GM18507 (cell line): ENCODE measurements at regions not wholly inside any gene's neighbourhood (a gene's known extent, or its start where the extent isn't known, plus 50 kb on each side); places are given as distances from the start of the nearest gene placed in this dataset.

Experiments
- DNase-seq: peaks from one replicate; pipeline ENCODE4 v3.0.0; 2011; ENCODE audit warnings: low read depth; ENCODE audit not compliant: insufficient read length; ENCODE audit errors: extremely low spot score
- FAIRE-seq: peaks from 2 replicates; lab custom pipeline; 2011; peaks lifted over from hg19 to GRCh38; lab: Jason Lieb, UNC

DNA sequence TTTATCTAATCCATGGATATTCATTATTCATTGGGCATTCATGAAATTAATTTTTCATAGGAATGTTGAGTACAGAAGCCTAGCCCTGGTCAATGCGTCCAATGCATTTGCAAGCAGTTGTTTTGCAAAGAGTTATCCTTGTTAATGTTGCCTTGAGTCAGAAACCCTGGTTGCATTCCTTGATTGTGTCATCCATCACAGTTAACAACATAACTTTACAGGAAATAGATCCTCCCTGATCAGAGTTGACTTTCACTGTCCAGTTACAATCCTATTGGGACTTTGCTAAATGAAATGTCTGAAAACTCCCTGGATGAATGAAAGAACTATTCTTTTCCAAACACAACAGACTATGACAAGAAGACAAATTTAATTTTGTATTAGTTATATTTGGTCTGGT is 924.3 kb upstream of the SLIT2 start:
- DNase-seq (no peak), FAIRE-seq (no peak)

DNA sequence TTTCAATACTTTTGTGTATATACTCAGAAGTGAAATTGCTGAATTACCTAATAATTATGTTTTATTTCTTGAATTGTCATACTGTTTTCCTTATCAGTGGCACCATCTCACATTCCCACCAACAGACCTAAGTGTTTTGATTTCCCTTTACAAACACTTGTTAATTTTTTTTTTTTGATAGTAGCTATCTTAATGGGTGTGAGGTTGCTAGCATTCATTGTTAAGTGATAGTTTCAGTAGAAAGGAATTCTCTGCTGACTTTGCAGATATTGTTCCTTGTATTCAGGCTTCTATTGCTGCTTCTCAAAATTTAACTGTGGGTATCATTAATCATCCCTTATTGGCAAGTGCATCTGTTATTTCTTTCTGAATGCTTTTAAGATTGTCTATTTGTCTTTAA is 927.5 kb upstream of the SLIT2 start:
- DNase-seq (no peak), FAIRE-seq (no peak)

DNA sequence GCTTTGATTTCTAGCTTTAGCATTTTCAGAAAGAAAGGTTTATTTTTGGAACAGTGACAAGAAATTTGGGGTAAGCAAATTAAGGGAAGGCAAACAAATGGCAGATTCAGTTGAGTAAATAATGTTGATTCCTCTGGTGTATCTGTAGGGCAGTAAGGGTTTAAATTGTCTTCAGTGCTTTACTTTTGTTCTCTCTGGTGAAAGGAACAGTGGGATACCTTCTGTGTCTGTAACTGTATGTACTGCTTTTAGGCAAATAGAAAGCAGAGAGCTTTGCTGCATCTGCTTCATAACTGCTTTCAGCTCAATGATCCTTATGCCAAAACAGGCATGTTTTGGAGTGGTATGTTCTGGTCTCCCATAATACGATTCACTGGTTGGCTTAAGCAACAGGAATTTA is 932.1 kb upstream of the SLIT2 start:
- FAIRE-seq, result no peak
- no peak for DNase-seq

DNA sequence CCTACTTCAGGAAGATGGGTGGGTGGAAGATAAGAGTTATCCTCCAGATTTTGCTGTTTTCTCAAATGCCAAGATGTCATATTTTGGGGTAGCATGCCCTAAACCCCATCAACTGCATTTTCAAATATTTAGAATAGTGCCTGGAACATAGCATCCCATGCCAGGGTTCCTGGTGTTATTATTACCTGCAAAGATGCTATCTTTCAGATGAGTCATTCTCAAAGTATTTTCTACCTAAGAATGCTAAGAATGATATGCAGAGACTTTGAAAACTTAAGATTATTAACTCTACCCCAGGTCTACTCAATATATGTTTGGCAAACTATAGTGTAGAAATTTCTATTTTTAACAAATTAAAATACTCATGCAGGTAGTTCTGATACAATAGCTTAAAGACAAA is 934.3 kb upstream of the SLIT2 start:
- no peak for DNase-seq
- no peak for FAIRE-seq

DNA sequence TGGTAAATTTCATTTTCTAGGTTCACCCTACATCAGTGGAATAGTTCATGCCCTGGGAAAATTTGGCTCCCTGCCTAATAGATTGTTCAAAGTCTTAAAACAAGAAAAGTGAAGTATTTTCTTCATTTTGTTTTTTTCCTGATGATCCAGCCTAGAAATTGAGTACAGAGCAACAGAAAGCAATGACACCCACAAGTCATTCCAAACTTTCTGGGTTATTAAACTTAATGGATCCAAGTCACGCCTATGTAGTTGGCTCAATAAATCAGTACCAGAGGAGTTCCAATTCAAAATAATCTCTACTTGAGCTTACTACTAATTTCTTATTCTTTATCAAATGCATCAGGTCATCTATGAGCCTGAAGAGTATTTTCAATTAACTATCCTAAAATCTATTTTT is 937.6 kb upstream of the SLIT2 start:
- DNase-seq (no peak), FAIRE-seq (no peak)

DNA sequence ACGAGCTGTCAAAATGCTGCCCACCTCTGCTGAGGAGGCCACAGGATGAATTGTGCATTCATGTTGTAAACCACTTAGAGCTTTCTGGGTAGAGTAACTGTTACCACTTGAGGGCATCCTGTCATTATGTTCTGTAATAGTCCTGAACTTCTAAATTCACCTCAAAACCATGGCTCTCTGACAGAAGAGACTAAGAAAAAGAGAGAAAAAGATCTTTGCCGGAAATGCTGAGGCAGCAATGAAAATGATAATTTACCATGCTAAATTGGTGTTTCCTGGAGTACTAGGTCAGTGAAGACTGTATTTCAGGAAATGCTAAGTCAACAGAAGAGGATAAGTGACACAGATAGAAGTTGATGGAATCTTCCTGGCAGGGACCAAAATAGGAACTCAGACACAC is 942.3 kb upstream of the SLIT2 start:
- no peak for DNase-seq
- no peak for FAIRE-seq

DNA sequence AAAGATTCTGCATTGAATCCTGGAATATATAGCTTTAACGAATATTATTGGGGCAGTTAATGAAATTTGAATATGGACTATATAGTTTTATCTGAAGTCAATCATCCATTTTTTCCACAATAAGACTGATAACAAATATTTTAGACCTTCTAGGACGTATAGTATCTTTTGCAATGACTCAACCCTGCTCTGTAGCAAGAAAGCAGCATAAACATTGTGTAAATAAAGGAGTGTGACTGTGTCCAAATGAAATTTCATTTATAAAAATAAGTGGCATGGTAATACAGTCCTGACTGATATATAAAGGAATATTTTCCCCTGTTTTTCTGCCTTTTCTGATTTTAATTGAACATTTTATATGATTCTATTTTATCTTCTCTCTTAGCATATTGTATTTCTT is 947.7 kb upstream of the SLIT2 start:
- no peak for DNase-seq
- FAIRE-seq, result no peak

DNA sequence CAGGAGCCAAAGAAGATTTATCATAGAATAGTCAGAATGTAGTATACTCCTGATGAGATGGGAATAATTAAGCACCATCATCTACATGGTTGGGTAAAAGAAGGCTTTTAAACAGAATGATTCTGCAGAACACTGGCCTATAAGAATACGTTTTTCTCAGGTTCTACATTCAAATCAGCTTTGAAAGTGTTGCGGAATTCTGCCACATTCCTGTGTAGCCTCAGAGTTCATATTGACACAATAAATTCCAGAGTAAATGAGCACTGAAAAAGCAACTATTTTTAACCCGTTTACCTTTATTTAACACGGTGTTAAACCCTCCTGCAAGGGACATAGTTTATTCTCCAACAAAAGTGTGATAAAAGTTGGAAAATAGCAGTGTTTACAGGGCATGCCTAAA is 950.2 kb upstream of the SLIT2 start:
- DNase-seq, result no peak
- FAIRE-seq, result no peak

DNA sequence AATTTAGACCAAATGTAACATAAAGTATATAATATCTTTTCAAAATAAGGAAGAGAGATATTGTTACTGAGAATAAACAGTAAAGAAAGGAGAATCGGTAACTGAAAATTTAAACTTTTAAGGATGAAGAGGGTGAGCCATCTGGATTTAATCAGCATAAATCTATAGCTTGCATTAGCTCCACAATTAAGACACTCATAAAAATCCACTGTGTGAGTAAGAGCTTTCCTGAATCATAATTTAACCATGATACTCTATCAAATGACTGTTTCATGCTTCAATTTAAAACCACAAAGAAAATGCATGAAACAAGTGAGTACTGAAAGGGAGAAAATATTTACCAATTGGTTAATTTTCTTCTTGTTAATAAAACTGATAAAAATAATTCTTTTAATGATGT is 951.5 kb upstream of the SLIT2 start:
- DNase-seq, result no peak
- FAIRE-seq, result no peak

DNA sequence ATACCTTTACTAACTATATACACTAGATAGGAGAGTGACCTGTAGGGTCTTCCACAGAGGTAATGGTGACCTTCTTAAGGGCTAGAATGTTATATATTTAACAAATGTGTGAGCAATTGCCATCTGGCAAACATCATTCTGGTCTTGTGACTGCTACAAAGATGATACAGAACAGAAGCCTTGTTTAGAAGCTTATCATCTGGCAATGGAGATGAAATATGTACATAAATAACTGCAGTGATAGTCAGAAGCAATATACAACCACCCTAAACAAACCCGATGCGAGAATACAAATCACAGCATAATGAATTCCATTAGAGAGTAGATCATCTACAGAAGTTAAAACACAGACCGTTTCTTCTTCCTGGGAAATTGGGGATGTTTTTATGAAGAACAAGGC is 952.7 kb upstream of the SLIT2 start:
- DNase-seq, result no peak

DNA sequence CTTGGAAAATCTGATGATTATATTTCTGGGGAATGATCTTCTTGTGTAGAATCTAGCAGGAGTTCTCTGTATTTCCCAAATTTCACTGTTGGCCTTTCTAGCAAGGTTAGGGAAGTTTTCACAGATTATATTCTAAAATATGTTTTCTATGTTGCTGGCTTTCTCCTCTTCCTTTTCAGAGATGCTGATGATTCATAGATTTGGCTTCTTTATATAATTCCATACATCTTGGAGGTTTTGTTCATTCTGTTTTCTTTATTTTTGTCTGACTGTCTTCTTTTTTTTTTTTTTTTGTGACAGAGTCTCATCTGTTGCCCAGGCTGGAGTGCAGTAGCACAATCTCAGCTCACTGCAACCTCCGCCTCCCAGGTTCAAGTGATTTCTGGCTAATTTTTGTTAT is 957.9 kb upstream of the SLIT2 start:
- FAIRE-seq (no peak), DNase-seq (no peak)

More for the DNA sequence above, 952.7 kb upstream of the SLIT2 start:
- no peak for FAIRE-seq

DNA sequence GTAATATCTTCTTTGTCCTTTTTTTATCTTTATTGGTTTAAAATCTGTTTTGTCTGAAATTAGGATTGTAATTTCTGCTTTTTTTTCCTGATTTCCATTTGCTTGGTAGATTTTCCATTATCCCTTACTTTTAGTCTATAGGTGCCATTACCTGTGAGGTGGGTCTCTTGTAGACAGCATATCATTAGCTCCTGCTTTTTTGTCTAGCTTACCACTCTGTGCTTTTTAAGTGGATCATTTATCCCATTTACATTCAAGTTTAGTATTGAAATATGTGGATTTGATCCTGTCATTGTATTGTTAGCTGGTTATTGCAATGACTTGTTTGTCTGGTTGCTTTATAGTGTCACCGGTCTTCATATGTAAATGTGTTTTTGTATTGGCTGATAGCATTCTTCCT is 958.6 kb upstream of the SLIT2 start:
- DNase-seq, result no peak
- FAIRE-seq, result no peak

DNA sequence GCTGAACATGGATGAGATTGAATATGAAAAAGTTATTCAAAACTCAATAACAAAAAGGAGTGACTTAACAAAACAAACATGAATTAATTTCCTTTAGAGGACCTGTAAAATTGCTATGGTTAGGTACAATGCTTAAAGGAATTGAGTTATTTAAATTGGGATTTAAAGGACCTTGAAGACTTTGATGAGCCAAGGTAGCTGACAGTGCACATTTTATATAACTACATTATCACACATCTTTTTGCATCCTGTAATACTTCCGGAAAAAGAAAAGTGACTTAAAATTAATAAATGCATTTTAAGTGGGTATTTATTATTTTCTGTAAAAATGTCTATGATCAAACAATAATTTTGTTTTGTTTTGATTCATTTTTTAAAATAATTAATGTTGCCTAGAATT is 964.8 kb upstream of the SLIT2 start:
- DNase-seq (no peak), FAIRE-seq (no peak)

DNA sequence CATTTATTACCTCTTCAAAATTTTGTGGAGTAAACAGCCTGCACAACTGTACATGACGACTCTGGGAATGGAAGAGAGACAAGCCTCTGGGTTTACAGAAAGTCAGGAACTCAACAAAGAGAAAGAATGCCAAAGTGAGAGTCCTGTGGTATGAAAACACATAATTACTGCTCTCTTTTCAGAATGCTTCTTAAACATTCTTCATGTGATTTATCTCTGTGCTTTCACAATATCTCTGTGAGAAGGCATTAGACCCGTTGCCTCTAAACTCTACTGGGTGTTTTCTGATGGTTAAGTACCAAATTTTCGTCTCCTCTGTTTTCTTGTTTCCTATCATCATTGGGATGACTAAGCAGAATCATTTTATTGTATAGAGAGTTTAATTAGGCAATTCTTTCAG is 966.6 kb upstream of the SLIT2 start:
- FAIRE-seq (no peak), DNase-seq (no peak)

DNA sequence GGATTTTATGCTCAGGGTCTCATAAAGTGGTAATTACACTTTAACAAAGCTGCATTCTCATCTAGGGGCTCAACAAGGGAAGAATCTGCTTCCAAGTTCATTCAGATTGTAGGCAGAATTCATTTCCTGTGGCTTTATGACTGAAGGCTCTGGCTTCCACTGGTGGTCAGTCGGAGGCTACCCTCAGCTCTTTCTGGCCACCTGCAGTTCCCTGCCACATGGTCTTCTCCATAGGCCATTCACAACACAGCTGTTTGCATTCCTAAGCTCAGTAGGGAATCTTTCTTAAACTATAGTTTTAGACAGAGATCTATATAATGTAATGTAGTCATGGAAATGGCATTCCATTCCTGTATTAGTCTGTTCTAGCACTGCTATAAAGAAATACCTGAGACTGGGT is 973.0 kb upstream of the SLIT2 start:
- FAIRE-seq, result no peak
- no peak for DNase-seq

DNA sequence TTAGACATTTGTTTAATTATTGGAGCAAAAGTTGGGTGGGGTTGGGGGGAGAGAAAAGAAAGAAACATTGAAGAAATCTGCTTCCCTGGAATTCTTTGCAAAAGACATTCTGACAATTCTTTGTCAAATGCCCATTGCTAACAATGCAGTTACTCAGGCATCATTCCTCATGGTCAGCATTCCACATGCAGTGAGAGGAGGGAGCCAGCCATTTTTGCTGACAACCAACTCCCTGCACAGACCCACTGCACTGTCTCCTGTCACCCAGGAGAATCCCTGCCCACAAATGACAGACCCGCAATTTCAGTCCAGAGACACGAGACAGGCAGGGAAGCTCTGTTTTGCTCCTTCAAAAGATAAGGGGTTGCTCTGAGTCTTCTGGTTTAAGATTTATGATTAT is 985.1 kb upstream of the SLIT2 start:
- no peak for FAIRE-seq
- DNase-seq, result no peak

DNA sequence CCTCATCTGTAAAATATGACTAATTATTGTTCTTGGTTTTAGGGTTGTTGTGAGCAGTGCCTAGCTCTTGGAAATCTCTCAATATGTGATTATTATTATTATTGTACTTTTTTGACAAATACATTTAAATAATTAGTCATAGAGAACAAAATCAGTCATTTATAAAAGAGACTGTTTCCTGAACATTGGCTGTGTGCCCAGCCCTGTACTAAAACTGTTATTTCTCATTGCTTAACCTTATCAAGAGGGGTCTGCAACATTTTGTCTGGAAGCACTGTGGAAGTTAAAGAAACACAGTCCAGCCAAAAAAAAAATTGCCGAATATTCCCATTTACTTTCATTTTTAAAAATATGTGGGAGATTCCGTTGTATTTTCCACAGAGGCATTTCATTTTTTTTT is 989.2 kb upstream of the SLIT2 start:
- FAIRE-seq (no peak), DNase-seq (no peak)

DNA sequence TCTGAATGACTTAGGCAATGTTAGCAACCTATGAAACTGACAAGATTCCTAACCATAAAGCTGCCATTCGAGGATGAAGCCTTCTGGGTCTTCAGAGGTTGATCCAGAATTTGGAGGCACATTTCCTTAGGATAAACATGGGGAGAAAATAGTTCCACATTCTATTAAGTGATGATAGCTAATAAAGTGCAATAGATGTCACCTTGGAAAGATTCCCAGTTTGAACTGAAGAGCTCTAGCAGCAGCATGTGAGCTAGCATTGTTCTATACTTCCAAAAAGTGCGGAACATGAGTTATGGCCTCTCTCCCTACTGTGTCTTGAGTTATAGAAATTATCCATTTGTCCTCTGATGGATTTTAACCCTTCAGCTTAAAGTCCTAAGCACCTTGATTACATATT is 991.4 kb upstream of the SLIT2 start:
- DNase-seq (no peak), FAIRE-seq (no peak)

DNA sequence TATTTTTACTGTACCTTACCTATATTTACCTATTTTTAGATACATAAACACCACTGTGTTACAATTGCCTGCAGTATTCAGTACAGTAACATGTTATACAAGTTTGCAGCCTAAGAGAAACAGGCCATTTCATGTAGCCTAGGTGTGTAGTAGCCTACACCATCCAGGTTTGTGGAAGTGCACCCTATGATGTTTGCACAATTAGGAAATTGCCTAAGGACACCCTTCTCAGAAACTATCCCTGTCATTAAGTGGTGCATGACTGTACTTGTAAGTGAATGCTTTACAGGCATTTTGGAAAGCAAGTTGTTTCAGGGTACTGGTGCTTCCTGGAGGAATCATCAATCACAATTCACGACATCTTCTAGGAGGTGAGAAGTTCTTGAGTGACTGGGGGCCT is 991.8 kb upstream of the SLIT2 start:
- no peak for DNase-seq
- no peak for FAIRE-seq

DNA sequence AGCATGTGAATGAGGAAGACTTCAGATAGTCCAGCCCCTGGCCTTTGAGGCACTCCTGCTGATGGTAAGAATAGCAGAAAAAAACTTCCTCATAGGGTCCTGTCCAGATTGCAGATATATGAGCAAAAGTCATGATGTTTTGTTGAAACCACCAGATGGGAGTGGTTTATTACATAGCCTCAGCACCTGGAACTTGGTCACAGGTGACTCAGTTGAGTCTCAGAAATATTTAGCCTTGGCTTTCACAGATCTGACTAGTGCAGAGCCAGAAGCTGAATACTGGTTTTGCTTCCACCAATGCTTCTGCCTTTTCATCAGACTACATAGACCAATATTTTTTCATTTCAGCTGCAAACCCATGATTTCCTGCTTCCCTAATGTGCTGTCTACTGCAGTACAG is 994.9 kb upstream of the SLIT2 start:
- FAIRE-seq (no peak), DNase-seq (no peak)

DNA sequence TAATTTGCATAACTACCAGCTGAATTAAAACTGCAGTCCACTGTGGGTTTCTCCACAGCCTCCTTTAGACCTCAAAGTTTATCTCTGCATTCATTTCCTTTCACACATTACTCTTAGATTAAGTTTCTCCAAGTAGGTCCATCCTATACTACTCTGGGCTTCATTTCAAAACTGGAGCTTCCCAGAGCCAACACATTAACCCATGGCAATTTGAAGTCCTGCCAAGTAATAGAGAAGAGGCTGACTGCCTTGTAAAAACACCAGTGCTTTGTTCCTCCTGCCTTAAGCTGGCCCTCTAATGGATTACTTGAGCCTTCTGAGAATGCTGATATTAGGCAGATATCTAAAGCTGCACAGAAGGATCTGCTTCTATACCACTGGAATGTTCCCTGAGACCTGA is 997.2 kb upstream of the SLIT2 start:
- DNase-seq (no peak), FAIRE-seq (no peak)

DNA sequence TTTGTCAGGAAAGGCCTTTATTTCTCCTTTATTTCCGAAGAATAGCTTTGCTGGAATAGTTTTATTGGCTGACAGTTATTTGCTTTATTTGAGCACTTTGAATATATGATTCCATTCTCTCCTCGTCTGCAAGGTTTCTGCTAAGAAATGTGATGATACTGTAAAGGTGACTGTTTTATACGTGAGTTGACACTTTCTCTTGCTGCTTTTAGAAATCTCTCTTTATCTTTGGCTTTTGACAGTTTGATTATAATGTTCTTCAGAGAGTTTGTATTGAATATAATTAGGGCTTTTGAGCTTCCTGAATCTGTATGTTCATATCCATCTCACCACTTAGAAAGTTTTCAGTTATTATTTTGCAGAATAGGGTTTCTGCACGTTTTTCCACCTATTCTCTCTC is 1003.7 kb upstream of the SLIT2 start:
- FAIRE-seq (no peak), DNase-seq (no peak)

DNA sequence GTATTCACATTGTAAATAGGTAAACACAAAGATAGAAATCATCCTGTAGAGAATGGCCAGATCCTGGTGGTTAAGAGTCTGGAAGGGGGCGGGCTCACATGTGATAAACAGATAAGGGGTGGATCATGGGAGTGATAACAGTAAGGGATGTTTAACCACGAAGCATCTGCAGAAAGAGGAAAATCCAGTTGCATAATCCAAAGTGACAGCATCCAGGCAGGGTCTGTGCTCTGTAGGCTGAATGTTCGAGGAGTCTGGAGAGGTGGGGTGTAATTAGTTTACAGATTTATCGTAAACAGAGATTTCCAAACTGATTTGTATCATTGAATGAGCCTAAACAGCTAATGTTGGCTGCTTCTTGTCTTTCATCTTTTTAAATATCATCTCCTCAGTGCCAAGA is 1009.8 kb upstream of the SLIT2 start:
- FAIRE-seq, result no peak
- DNase-seq, result no peak
